ENCODE measurements at regions not wholly inside any gene's neighbourhood (a gene's known extent, or its start where the extent isn't known, plus 50 kb on each side); places are given as distances from the start of the nearest gene placed in this dataset.

DNA sequence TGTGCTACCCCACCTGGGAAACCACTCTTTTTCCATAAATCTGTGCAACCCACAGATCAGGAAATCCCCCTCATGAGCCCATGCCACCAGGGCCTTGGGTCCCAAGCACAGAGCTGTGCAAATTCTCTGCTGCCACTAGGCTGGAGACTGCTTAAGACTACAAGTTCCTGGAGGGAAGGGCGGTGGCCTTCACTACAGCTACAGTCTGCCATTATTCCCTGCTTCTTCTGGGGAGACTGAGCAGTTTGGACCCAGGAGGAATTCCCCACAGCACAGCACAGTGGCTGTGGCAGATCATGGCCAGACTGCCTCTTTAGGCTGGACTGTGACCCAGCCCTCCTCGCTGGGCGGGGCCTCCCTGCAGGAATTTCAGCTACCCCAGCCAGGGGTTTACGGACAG is 89.7 kb upstream of the GRB10 start:
- H3K36me3 ChIP-seq, result no peaks in the 10 kb centered on the region
- peaks cover 1% of the 10 kb centered on the region for H3K4me1 ChIP-seq (ENCODE audit: low read depth)
- TF ChIP-seq, protein P1, sequence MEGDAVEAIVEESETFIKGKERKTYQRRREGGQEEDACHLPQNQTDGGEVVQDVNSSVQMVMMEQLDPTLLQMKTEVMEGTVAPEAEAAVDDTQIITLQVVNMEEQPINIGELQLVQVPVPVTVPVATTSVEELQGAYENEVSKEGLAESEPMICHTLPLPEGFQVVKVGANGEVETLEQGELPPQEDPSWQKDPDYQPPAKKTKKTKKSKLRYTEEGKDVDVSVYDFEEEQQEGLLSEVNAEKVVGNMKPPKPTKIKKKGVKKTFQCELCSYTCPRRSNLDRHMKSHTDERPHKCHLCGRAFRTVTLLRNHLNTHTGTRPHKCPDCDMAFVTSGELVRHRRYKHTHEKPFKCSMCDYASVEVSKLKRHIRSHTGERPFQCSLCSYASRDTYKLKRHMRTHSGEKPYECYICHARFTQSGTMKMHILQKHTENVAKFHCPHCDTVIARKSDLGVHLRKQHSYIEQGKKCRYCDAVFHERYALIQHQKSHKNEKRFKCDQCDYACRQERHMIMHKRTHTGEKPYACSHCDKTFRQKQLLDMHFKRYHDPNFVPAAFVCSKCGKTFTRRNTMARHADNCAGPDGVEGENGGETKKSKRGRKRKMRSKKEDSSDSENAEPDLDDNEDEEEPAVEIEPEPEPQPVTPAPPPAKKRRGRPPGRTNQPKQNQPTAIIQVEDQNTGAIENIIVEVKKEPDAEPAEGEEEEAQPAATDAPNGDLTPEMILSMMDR (IDR thresholded peaks at IDR 0.05; ENCODE audit: low read depth, low read length), result no peak
- no peak overlapping the region for H3K27ac ChIP-seq
- no peaks in the 10 kb centered on the region for H3K27me3 ChIP-seq
- no peak overlapping the region for H3K4me3 ChIP-seq
- DNase-seq (ENCODE audit: low read depth in 1 of 2, low spot score in 1 of 2), result no peak
- H3K9me3 ChIP-seq (ENCODE audit: low read depth), result no peaks in the 10 kb centered on the region

DNA sequence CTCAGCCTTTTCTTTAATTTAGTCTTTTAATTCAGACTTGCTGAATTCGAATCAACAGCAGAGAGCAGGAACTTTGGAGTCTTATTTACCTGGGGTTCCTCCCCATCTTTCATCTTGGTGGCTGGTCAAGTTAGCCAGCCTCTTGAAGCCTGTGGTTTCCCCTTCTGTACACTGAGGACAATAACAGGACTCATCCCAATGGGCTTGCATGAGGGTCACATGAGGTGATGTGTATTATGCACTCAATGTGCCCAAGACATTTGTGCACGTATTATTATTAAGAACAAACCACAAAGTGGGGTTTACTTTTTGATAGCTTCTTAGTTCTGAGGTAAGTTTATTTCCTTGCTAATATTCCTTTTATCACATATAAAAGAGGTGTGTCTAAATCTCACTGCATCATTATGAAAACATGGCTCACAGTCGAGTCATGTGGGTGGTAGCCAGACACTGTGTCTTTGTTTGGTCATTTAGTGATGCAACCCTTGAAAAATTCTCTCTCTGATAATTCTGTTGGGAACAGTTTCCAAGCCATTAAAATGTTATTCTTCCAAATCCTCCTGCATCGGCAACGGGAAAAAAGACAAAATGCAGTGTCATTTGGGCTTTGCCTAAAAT is 86.5 kb upstream of the GRB10 start:
- Histone ChIP-seq H3K27ac (no peak overlapping the region), H3K9me3 (ENCODE audit: low read depth) (no peaks in the 10 kb centered on the region), H3K36me3 (no peaks in the 10 kb centered on the region), H3K4me1 (ENCODE audit: low read depth) (peaks cover 9% of the 10 kb centered on the region), H3K27me3 (no peaks in the 10 kb centered on the region), H3K4me3 (no peak overlapping the region)
- DNase-seq (ENCODE audit: low read depth in 1 of 2, low spot score in 1 of 2), result peak in 1 of 2 donors; percentile 87
- TF ChIP-seq, protein P1 (IDR thresholded peaks at IDR 0.05; ENCODE audit: low read depth, low read length), result no peak

DNA sequence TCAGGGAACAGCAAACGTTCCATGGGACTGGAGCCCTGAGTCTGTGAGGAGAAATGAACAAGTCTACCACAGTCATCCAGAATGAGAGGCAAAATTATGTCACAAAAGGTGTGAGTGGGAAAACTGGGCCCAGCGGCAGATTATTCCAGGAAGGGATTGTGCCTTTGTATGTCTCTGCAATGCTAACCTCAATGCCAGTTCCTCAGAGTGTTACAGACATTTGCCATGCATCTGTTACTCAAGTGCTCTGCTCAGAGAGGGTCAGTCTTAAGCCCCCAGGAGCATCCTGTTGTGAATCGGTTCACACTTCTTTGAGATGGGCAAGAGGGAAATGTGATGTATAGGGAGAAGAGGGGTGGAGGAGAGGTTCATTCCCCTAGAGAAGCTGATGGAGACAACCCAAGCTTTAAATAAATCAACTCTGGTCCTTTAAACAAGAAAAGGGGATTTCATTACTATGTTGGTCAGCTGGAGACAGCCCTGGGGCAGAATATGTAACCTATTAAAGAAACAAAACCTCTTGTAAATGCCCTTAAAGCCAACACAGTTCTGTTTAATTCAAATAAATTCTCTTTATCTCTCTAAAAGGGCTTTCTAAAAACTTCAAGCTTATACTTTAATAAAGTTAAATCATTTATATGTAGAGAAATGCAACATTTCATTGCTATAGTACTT is 85.9 kb upstream of the GRB10 start:
- no peak overlapping the region for H3K27ac ChIP-seq
- no peak overlapping the region for H3K4me3 ChIP-seq
- H3K27me3 ChIP-seq, result no peaks in the 10 kb centered on the region
- DNase-seq (ENCODE audit: low read depth in 1 of 2, low spot score in 1 of 2), result peak in 1 of 2 donors; percentile 52
- no peaks in the 10 kb centered on the region for H3K9me3 ChIP-seq (ENCODE audit: low read depth)
- TF ChIP-seq, protein P1 (IDR thresholded peaks at IDR 0.05; ENCODE audit: low read depth, low read length), result no peak
- peaks cover 9% of the 10 kb centered on the region for H3K4me1 ChIP-seq (ENCODE audit: low read depth)
- H3K36me3 ChIP-seq, result no peaks in the 10 kb centered on the region

DNA sequence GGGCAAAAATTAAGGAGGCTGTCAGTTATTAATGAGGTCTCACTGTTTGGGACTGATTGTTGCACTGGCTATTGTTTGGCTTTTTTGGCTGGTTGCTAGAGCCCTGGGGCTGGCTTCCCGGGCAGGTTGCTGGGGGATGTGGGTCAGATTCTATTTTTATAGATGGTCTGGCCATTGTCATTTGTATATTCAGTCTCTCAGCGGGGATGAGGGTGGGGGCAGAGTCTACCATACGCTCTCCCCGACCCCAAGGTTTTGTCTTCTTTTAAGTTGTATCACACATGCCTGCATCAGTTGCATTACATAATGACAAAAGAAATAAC is 84.3 kb upstream of the GRB10 start:
- TF ChIP-seq, protein P1 (IDR thresholded peaks at IDR 0.05; ENCODE audit: low read depth, low read length), result no peak
- Histone ChIP-seq H3K9me3 (ENCODE audit: low read depth) (no peaks in the 10 kb centered on the region), H3K4me1 (ENCODE audit: low read depth) (peaks cover 9% of the 10 kb centered on the region), H3K4me3 (no peak overlapping the region), H3K27me3 (no peaks in the 10 kb centered on the region), H3K36me3 (no peaks in the 10 kb centered on the region), H3K27ac (no peak overlapping the region)
- peak in 1 of 2 donors; percentile 21 for DNase-seq (ENCODE audit: low read depth in 1 of 2, low spot score in 1 of 2)

DNA sequence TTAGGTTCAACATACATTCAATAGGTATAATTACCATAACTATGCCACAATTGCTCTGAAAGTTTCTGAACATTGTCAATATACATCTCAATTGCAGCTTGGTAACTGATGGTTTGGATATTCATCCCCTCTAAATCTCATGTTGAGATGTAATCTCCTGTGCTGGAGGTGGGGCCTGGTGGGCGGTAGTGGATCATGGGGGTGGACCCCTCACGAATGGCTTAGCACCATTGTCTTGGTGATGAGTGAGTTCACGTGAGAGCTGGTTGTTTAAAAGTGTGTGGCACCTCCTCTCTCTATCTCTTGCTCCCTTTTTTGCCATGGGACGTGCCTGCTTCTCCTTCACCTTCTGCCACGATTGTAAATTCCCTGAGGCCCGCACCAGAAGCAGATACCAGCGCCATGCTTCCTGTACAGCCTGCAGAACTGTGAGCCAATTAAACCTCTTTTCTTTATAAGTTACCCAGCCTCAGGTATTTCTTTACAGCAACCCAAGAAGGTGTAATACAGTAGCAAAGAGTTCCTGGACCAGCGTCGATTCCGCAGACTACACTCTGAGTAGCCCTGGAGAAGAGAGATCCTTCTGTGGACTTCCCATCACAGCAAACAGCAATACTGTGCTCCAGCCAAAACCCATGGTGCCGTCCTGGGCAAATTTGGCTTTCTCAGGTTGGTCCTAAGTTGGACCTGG is 83.8 kb upstream of the GRB10 start:
- no peaks in the 10 kb centered on the region for H3K27me3 ChIP-seq
- H3K9me3 ChIP-seq (ENCODE audit: low read depth), result no peaks in the 10 kb centered on the region
- H3K4me3 ChIP-seq, result no peak overlapping the region
- no peak overlapping the region for H3K27ac ChIP-seq
- no peak for DNase-seq (ENCODE audit: low read depth in 1 of 2, low spot score in 1 of 2)
- peaks cover 9% of the 10 kb centered on the region for H3K4me1 ChIP-seq (ENCODE audit: low read depth)
- TF ChIP-seq, protein P1 (IDR thresholded peaks at IDR 0.05; ENCODE audit: low read depth, low read length), result no peak
- no peaks in the 10 kb centered on the region for H3K36me3 ChIP-seq

Data from cardiac muscle cell (in vitro differentiated cells and primary cell).